ENCODE measurements at regions not wholly inside any gene's neighbourhood (a gene's known extent, or its start where the extent isn't known, plus 50 kb on each side); places are given as distances from the start of the nearest gene placed in this dataset.

GRCh38 chr1:78304761-78305160 lies 186.0 kb upstream of the PTGFR start:
- TF ChIP-seq CTCF (IDR thresholded peaks at IDR 0.05) (no peak), POLR2A (IDR thresholded peaks at IDR 0.05) (no peak)

Measured in testis (tissue), 2 donors.